Osteoblast (primary cell): ENCODE measurements at regions not wholly inside any gene's neighbourhood (a gene's known extent, or its start where the extent isn't known, plus 50 kb on each side); places are given as distances from the start of the nearest gene placed in this dataset.

Source experiments
- DNase-seq: peaks from one replicate; pipeline ENCODE4 v3.0.0; 2011; ENCODE audit warnings: low spot score, mixed read lengths; ENCODE audit not compliant: insufficient read length; ENCODE audit errors: missing footprints
- H2AFZ ChIP-seq: 2 replicates; pipeline ENCODE4 v1.6.0; 2011; ENCODE audit warnings: mild to moderate bottlenecking, low read length
- H3K27ac ChIP-seq: 2 replicates; pipeline ENCODE4 v1.5.1; 2011; ENCODE audit warnings: mild to moderate bottlenecking, low read depth, low read length, moderate library complexity
- H3K27me3 ChIP-seq: 2 replicates; pipeline ENCODE4 v1.6.0; 2012; ENCODE audit warnings: mild to moderate bottlenecking, control low read depth, inconsistent platforms, low read length, moderate library complexity; ENCODE audit not compliant: insufficient read depth
- H3K36me3 ChIP-seq: 2 replicates; pipeline ENCODE4 v1.5.1; 2011; ENCODE audit warnings: mild to moderate bottlenecking, low read length, control low read depth, moderate library complexity; ENCODE audit not compliant: insufficient read depth
- H3K4me1 ChIP-seq: 2 replicates; pipeline ENCODE4 v1.5.1; 2011; ENCODE audit warnings: mild to moderate bottlenecking, low read length, control low read depth, moderate library complexity; ENCODE audit not compliant: insufficient read depth
- H3K4me2 ChIP-seq: 2 replicates; pipeline ENCODE4 v1.6.0; 2011; ENCODE audit warnings: mild to moderate bottlenecking, low read length; ENCODE audit not compliant: insufficient read depth
- H3K4me3 ChIP-seq: fragments of 200-600 bp; sonication (generic); 3 replicates; pipeline ENCODE4 v1.5.1; 2012; ENCODE audit warnings: mild to moderate bottlenecking, low read length, inconsistent platforms; ENCODE audit not compliant: insufficient read depth
- H3K79me2 ChIP-seq: 2 replicates; pipeline ENCODE4 v1.6.0; 2012; ENCODE audit warnings: mild to moderate bottlenecking, low read length, control low read depth, inconsistent platforms; ENCODE audit not compliant: insufficient read depth
- H3K9me3 ChIP-seq: 2 replicates; pipeline ENCODE4 v1.5.1; 2011; ENCODE audit warnings: low read depth, low read length, control low read depth
- H4K20me1 ChIP-seq: 2 replicates; pipeline ENCODE4 v1.6.0; 2012; ENCODE audit warnings: mild to moderate bottlenecking, low read length, control low read depth; ENCODE audit not compliant: insufficient read depth
- CTCF ChIP-seq: IDR thresholded peaks from 2 replicates; pipeline ENCODE4 v1.5.1; 2011; ENCODE audit warnings: mild to moderate bottlenecking, low read depth, low read length, moderate library complexity; ENCODE audit errors: extremely low read depth

GRCh38 chr2:191526091-191526490 lies 151.8 kb upstream of the NABP1 start:
- H3K27ac ChIP-seq, result no peak overlapping the region
- DNase-seq, result no peak
- H3K4me1 ChIP-seq, result no peaks in the 10 kb centered on the region
- no peaks in the 10 kb centered on the region for H3K36me3 ChIP-seq
- no peaks in the 10 kb centered on the region for H3K27me3 ChIP-seq
- H3K4me2 ChIP-seq, result no peak overlapping the region
- no peaks in the 10 kb centered on the region for H3K79me2 ChIP-seq
- H4K20me1 ChIP-seq, result no peaks in the 10 kb centered on the region
- no peaks in the 10 kb centered on the region for H3K9me3 ChIP-seq
- no peak for TF ChIP-seq CTCF
- H2AFZ ChIP-seq, result no peak overlapping the region
- no peak overlapping the region for H3K4me3 ChIP-seq

GRCh38 chr2:191526536-191526935 lies 151.4 kb upstream of the NABP1 start:
- no peak overlapping the region for H3K27ac ChIP-seq
- H3K9me3 ChIP-seq, result no peaks in the 10 kb centered on the region
- H4K20me1 ChIP-seq, result no peaks in the 10 kb centered on the region
- DNase-seq, result no peak
- no peak overlapping the region for H3K4me3 ChIP-seq
- TF ChIP-seq CTCF, result no peak
- no peaks in the 10 kb centered on the region for H3K36me3 ChIP-seq
- H3K4me1 ChIP-seq, result no peaks in the 10 kb centered on the region
- no peaks in the 10 kb centered on the region for H3K27me3 ChIP-seq
- H2AFZ ChIP-seq, result no peak overlapping the region
- no peak overlapping the region for H3K4me2 ChIP-seq
- no peaks in the 10 kb centered on the region for H3K79me2 ChIP-seq

- no peak for TF ChIP-seq CTCF
Measured at GRCh38 chr2:191526953-191527556, 150.9 kb upstream of the NABP1 start.

GRCh38 chr2:191530618-191531017 lies 147.3 kb upstream of the NABP1 start:
- H2AFZ ChIP-seq, result no peak overlapping the region
- no peak overlapping the region for H3K4me3 ChIP-seq
- no peaks in the 10 kb centered on the region for H3K36me3 ChIP-seq
- H3K4me2 ChIP-seq, result no peak overlapping the region
- DNase-seq, result no peak
- H3K27me3 ChIP-seq, result no peaks in the 10 kb centered on the region
- H4K20me1 ChIP-seq, result no peaks in the 10 kb centered on the region
- TF ChIP-seq CTCF, result no peak
- H3K9me3 ChIP-seq, result no peaks in the 10 kb centered on the region
- no peaks in the 10 kb centered on the region for H3K4me1 ChIP-seq
- H3K79me2 ChIP-seq, result no peaks in the 10 kb centered on the region
- no peak overlapping the region for H3K27ac ChIP-seq

More at GRCh38 chr2:191526953-191527556, 150.9 kb upstream of the NABP1 start:
- no peaks in the 10 kb centered on the region for H3K36me3 ChIP-seq
- H3K27ac ChIP-seq, result no peak overlapping the region
- H3K4me1 ChIP-seq, result no peaks in the 10 kb centered on the region
- H3K4me3 ChIP-seq, result no peak overlapping the region
- H3K4me2 ChIP-seq, result no peak overlapping the region
- no peaks in the 10 kb centered on the region for H3K9me3 ChIP-seq
- no peak overlapping the region for H2AFZ ChIP-seq
- H3K79me2 ChIP-seq, result no peaks in the 10 kb centered on the region
- no peaks in the 10 kb centered on the region for H4K20me1 ChIP-seq
- H3K27me3 ChIP-seq, result no peaks in the 10 kb centered on the region
- DNase-seq, result no peak
